Activated naive CD4-positive, alpha-beta T cell treated with anti-CD3 and anti-CD28 coated beads, Interleukin-2, amount 50 U/mL, for 16 hours (primary cell): ENCODE measurements at regions not wholly inside any gene's neighbourhood (a gene's known extent, or its start where the extent isn't known, plus 50 kb on each side); places are given as distances from the start of the nearest gene placed in this dataset.
"Not testable (repeated sequence)": the region's sequence is repeated elsewhere in the genome, so short reads cannot be mapped to it uniquely, and the experiment has no call there.

Experiments used
- DNase-seq: peaks from one replicate; pipeline ENCODE4 v3.0.0-alpha.2; 2020

DNA sequence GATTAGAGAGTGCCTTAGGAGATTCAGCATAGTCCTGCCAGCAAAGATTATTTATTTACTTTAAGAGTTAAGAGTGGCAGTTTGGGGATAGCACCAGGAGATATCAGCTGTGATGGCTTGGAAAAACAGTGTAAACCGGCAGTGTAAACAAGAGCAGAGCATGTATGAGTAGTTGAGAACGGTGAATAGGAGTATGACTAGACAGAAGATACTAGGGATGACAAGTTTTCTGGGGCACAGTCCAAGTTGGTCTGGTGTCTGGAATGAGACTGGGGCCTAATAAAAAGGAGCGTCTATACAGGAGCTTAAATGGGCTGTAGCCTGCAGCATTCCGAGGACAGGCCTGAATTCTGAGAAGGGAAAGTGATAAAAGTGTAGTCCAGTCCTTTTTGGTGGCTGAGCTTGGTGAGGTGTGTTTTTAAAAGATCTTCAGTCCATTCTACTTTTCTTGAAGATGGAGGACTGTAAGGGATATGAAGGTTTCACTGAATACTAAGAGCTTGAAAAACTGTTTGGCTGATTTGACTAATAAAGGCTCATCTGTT, 117.8 kb downstream of the TLR5 start:
- DNase-seq = not testable (repeated sequence)

DNA sequence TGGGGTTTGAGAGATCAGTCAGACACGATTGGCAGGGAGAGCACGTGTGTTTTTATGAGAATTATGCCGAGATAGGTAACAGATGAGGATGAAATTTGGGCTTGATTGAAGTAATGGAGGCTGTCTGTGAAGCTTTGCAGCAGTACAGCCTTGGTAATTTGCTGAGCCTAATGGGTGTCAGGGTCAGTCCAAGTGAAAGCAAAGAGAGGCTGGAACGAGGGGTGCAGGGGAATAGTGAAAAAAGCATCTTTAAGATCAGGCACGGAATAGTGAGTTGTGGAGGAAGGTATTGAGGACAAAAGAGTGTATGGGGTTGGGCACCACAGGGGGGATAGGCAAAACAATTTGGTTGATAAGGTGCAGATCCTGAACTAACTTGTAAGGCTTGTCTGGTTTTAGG, 116.4 kb downstream of the TLR5 start:
- DNase-seq = not testable (repeated sequence)

DNA sequence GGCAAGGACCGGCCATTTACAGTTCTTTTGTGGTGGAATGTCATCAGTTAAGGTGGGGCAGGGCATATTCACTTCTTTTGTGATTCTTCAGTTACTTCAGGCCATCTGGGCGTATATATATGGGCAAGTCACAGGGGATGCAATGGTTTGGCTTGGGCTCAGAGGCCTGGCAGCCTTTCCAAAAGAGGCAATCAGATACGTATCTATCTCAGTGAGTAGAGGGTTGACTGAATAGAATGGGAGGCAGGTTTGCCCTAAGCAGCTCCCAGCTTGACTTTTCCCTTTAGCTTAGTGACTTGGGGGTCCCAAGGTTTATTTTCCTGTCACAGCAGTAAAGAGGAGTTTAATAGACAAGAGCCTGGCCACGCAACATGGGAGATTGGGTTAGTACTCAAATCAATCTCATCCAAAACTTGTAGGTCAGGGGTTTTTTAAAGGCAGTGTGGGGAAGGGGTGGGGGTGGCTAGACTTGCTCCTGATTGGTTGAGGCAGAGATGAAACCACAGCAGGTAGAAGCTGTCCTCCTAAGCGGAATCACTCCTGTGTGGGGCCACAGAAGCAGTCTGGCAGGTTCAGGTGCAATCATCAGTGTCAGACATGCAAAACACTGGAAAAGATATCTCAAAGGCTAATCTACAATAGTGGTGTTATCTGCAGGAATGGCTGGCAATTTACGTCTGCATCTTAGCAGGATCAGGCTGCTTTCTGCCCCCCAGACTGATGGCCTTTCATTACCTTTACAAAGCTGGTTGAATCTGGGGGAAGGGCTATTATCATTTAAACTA, 112.9 kb downstream of the TLR5 start:
- no peak for DNase-seq

DNA sequence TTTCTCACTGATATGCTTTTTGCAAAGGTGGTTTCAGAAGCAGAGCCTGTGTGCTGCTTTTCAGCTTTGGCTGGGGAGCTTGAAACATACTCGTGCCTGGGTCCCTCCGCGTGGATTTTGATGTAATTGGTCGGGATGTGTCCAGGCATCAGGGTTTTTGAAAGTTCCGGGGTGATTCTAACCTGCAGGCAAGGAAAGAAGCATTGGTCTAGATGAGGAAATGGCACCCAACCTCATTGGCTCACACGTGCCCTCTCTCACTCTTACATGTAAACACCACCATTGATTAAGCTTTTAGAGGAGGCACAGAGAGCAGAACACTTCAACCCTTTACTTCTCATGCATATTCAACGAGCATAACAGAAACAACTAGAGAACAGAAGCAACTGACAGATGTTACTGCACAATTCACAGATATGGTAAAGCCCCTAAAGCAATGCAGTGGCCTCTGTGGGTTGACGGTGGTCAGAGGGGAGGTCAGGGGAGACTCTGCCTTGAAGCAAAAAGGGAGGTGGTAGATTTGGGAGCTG, 112.1 kb downstream of the TLR5 start:
- no peak for DNase-seq

DNA sequence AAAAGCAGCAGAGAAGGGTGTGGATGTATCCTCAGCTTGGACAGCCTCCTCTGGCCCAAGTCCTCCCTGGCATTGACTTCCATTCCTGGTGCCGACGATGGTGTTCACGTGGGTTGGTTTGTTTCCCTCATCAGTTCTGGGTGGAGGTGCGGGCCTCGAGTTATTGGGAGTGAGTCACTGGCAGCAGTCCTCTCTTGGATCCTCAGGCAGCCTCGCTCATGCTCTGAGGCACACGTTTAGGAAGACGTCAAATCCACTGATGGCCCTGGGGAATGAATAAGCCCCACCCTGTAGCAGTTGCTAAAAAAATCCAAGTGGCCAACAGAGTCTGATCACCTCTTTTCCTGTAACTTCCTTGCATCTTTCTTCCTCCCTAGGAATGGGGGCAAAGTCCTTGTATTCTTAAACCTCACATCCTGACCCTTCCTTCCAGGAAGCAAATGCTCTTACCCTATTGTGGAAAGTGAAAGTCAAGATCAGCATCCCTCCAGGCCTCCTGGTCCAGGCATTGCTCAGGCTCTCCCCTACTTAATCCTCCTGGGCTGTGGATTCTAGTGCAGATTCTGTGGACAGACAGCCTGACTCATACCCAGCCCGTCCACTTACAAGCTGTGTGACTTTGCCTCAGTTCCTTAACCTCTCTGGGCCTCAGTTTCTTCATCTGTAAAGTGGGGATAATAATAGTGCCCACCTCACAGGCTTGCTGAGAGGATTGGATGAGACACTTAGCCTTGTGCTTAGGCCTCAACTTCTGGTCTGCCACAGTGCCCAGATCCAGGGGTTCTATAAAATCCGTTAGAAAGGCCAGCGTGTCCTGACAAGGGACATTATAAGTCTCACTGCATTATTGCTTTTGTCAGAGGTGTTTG, 111.1 kb downstream of the TLR5 start:
- no peak for DNase-seq

DNA sequence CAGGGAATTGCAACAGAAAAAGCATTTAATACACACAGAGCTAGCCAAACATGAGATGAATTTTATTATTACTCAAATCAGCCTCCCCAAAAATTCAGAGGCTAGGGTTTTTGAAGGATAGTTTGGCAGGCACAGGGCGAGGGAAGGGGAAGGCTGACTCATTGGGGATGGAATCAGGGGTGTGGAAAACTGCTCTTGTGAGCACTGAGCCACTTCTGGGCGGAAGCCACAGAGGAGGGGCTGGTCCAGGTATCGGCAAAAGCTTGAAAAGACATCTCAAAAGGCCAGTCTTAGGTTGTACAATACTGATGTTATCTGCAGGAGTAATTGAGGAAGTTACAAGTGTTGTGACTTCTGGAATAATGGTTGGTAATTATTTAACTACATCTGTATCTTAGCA, 109.4 kb downstream of the TLR5 start:
- no peak for DNase-seq

DNA sequence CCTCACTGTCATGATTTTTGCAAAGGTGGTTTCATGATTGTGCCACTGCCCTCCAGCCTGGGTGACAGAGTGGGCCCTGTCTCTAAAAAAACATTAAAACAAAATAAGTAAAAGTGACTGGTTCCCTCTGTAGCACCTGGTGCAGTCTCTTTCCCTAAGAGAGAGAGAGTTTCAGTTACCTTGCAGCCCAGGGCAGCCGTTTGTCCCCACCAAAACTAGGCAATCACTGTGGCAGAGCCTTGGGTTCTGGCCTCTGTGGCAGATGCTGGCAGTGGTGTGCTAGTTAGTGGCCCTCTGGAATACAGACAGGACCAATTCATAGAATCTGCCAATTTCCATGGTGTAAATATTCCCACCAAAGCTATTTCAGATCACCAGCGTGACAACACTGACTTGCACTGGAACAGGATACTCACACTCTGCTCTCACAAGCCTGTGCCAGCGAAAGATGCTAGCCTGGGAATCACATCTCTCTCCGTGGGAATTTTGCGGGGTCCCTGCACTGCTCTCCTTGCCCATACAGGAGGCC, 108.7 kb downstream of the TLR5 start:
- no peak for DNase-seq

DNA sequence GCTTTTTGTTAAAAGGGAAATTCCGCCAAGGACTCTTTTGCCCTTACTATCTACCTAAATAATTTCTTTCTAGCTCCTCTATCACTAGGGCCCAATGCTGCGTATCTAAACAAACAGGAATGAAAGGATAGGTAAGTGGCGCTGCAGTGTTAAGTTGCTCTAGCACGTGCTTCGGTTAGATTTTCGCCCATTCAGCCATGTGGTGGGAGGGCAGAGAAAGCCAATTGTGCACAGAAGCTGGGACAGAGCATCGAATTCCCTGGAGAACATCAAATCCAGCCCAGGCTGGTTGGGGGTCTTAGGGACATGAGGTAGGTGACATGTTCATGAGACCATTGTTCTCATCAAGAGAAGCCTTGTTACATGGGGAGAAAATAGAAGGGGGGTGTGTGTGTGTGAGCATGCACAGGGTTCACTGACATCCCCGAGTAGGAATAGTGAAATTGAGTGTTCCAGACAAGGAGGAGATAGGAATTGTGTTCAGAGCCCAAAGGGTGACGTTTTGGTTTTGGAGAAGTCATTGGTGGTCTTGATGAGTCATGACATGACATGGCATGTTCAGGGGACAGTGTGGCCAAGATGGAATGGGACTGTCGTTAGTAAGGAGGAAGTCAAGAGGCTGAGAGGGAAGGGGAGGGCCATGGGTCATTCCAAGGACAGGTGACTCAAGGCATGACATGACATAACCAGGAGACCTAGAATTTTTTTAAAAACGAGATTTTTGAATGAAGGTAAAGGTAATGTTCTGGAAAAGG, 107.1 kb downstream of the TLR5 start:
- DNase-seq = no peak

DNA sequence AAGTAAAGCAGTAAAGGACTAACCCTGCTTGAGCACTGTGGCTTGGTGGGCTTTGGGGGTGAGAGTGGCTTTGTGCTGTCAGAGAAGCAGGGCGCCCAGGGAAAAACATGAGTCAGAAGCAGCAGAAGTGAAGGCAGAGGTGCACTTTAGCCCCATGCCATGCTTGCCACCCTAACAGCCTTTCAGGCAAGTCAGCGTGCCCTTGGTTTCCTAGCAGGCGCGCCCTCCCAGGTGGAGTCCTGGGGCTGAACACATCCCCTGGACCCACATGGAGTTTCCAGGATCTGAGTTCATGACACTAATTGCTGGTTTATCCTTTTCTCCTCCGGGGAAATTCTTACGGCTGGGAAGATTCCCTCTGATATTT, 106.6 kb downstream of the TLR5 start:
- DNase-seq = no peak

DNA sequence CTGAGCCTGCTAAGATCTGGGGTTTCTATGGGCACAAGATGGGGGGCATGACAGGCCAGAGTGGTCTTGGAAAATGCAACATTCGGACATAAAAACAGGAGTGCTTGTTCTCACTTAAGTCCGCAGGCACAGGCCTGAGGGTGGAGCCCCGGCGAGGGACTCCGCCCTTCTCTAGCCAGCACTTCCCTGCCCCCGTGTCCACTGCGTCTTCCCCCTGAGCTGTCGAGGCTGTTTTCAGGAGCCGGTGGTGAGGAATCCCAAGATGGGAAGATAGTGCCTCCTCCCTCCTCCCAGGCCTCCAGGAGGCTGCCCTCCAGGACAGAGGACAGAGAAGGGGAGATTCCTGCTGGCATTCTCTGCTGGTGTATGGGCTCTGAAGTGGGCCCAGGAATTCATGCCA, 105.2 kb downstream of the TLR5 start:
- no peak for DNase-seq

DNA sequence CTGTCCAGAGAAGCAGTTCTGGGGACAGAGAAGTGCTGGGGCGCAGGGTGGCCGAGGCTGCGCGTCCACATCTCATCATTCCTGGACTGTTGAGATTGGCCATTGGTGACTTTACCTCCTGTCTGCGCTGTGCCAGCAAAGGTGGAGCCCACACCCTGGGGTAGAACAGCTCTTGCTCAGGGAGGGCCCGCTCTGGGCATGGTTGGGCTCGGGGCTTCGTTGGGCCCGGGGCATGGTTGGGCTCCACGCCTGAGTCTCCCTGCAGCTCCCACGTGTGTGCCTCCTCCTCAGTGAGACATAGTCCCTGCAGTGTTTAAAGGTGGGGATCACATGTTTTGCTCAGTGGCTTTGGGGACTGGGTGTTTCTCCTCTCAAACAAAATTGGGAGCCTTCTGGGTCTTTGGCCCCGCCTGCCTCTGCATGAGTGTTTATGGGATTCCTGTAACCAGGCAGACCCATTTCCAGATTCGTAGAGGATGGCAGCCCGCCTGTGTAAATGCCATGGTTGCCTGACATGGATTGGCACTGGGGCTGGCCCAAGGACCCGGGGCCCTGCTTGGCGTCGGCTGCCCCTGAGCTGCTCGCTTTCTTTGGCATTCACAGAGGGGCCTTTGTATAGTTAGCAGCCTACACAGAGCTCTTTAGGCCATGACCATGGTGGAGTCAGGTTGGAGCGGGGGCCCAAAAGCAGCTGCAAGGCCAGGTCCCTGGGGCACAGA, 104.6 kb downstream of the TLR5 start:
- DNase-seq = no peak

DNA sequence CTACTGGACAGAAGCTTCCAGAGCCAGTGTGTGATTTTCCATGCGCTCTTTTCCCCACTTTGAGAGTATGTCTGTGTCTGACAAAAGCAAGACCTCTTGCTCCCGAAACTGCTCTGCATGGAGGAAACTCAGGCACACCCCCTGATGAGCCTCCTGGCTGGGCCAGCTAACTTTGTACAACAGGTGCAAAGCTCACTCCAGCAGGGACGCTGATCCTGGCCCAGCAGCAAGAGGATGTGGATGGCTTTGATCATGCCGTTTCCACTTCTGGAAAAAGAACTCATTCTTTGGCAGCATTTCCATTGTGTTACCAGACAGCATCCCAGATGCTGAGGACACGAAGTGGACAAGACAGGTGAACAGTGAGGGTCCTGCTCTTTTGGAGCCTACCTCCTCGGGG, 103.1 kb downstream of the TLR5 start:
- DNase-seq = no peak

DNA sequence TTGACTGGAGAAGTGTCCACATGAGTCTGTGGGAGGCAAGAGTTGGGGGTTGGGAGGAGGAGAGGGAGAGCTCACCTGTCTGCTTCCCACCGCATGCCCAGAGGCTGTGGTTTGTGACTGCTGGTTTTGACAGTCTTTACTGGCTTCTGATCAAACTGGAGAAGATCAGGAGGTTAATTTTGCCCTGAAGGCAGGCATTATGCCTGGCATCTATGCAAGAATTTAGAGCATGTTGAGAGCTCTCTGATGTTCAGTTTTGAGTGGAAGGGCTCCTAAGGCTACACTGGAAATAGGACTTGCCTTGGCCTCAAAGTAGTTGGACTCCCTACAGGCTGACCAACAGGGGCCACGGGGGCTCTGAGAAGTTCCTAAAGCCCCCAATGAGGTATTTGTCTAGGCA, 101.6 kb downstream of the TLR5 start:
- DNase-seq = no peak

DNA sequence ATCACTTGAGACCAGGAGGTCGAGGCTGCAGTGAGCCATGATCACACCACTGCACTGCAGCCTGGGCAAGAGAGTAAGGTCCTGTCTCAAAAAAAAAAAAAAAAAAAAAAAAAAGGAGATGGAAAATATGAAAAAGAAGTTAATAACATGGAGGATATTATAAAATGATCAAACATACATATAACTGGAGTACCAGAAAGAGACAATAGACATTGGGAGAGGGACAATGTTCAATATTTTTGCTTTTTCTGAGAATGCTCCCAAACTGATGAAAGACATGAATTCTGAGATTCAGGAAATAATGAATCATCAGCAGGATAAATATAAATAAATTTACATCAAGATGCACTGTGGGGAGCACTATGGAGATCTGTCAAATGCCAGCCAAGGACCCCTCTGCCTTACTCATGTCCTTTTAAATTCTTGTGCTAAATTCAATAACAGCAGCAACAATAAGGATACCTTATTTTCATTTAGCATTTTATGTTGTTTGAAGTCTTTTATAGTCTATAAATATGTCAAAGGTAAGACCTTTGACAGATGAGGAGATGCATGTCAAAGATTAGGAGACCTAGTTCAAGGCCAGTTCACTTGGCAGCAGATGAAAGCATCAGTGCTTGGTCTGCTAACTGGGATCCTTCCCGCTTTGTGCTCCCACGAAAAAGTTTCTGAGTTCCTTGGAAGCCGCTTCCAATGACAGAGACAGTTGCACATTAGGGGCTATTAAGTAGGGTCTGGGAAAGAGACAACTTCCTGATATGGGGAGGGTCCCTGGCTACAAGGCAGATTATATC, 97.7 kb downstream of the TLR5 start:
- no peak for DNase-seq

DNA sequence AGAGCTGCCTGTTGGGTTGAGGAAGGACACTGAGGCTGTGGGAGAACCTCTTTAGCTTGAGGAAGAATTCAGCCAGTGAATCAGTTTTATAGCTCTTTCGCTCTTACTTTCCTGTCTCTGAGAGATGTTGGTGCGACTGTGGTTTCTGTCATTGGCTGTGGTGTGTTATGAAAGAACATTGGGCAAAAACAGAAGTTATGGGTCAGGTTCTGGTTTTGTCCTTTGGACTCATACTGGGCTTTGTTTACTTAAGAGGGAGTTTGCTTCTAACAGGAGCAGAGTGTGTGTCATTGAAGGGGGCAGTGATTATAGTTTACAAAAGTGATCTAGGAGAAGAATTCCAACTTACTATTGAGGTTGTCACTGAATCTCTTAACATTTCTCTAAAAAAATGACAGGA, 97.0 kb downstream of the TLR5 start:
- no peak for DNase-seq

DNA sequence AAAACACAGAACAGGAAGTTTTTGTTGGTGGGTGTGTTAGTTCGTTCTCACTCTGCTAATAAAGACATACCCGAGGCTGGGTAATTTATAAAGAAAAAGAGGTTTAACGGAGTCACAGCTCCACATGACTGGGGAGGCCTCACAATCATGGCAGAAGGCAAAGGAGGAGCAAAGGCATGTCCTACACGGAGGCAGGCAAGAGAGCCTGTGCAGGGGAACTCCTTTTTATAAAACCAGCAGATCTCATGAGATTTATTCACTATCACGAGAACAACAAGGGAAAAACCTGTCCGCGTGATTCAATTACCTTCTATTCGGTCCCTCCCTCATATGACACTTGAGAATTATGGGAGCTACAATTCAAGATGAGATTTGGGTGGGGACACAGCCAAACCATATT, 96.6 kb downstream of the TLR5 start:
- not testable (repeated sequence) for DNase-seq

DNA sequence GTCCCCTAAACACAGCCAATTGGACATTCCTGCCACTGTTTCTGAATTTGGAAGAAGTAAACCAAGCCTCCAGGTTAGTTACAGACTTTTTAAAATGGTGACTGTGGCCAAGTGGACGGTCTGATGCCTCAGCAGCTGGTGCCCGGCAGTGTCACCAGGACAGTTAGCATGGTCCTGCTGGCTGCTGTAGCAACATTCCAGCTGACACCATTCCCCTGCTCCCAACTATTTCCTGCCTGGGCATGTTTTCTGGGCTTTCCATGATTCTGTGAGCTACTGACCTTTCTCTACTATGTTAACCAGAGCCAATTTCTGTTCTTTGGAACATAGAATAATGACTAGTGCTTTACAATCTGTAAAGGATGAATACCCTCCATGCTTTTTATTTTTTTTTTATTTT, 95.0 kb downstream of the TLR5 start:
- no peak for DNase-seq

DNA sequence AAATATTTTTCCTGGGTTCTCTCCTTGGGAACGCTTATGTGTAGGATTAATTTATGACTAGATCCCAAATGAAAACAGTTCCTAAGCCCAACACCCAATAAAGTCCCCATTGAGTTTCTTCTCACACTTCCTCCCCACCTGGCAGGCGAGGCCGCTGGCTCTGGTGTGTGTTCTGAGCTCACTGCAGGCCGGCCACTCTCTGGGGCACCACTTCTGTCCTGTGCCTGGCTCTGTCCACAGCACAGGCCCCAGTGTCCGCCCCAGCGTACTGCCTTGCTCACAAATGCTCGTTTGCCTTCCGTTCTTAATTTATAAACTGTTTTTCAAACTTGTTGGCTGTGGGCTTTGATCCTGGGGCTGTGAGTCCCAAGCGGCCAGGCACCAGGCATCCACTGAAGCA, 90.6 kb downstream of the TLR5 start:
- DNase-seq = no peak

DNA sequence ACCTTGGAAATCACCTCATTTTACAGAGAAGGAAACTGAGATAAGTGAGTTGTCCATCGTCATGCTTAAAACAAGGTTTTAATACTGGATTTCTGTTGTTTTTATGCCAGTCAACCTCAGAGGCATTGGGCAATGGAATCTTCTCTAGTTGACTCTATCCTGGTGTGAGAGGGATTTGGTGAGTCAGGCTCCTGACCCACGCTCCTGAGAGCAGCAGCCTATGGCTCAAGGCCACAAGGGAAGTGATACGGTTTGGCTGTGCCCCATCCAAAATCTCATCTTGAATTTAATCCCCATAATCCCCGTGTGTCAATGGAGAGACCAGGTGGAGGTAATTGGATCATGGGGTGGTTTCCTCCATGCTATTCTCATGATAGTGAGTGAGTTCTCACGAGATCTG, 90.1 kb downstream of the TLR5 start:
- DNase-seq = no peak

DNA sequence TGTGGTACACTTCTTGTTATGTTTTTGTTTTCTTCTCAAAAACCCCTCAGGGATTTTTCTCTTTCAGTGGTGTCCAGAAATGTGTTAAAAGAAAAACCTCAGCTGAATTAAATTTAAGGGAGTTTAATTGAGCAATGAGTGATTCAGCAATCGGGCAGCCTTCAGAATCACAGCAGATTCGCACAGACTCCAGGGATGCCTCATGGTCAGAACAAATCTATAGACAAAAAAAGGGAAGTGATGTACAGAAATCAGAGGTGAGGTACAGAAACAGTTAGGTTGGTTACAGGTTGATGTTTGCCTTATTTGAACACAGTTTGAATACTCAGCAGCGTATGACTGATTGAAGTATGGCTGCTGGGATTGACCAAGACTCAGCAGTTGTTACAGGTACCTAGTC, 86.2 kb downstream of the TLR5 start:
- no peak for DNase-seq

DNA sequence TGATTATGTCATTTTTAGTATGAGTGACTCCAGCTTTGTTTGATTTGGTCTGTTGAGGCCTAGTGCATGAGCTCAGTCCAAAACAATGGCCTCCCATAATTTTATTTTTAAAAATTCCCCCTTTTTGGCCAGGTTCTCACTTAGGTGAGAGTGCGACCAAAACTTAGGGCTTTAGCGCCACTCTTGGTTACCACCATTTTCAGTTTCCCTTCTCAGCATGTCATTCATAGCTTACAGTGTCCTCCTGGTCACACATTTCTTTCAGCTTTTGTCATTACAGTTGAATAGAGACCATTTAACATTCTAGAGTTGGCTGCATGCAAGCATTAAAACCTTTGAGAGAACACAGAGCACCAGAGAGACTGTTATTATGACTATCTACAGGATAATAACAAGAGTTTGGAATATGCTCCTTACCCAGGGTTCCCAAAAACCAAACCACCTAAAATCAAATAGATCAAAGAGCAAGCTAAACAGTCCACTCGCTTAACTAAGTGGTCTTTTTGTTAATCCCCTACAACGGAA, 85.4 kb downstream of the TLR5 start:
- DNase-seq = no peak
